Stomach (tissue), 4 donors: ENCODE measurements at regions not wholly inside any gene's neighbourhood (a gene's known extent, or its start where the extent isn't known, plus 50 kb on each side); places are given as distances from the start of the nearest gene placed in this dataset.

Experiments used
- CTCF ChIP-seq, 7 experiments: fragments of 450-650 bp in 4 of 7; fragments of 200-600 bp in 3 of 7; sonication (generic) in 3 of 7; IDR thresholded peaks; one replicate each; pipeline ENCODE4 v1.5.1; 2016 to 2019; ENCODE audit warnings: antibody characterized with exemption in 7 of 7, control low read depth in 2 of 7, mild to moderate bottlenecking in 1 of 7
- POLR2A ChIP-seq, 4 donors: fragments of 450-650 bp; IDR thresholded peaks; one replicate each; pipeline ENCODE4 v1.6.1; 2016; ENCODE audit warnings: antibody characterized with exemption in 4 of 4, control low read depth in 2 of 4, mild to moderate bottlenecking in 1 of 4, moderate library complexity in 1 of 4

- TF ChIP-seq CTCF (IDR thresholded peaks at IDR 0.05) (no peak), POLR2A (IDR thresholded peaks at IDR 0.05) (no peak)
These were observed 158.1 kb downstream of the ARRDC3 start for GRCh38 chr5:91224969-91225368.
